B cell (primary cell): ENCODE measurements at regions not wholly inside any gene's neighbourhood (a gene's known extent, or its start where the extent isn't known, plus 50 kb on each side); places are given as distances from the start of the nearest gene placed in this dataset.

ENCODE experiments used
- ATAC-seq: fragments of 200-7000 bp; cut with Tn5 transposase; one replicate; pipeline ENCODE4 v1.10.0; 2021; ENCODE audit warnings: low read depth, mild to moderate bottlenecking, moderate number of reproducible peaks, moderate library complexity
- CTCF ChIA-PET: fragments of 350-600 bp; sonication (Branson Sonifier 250); formaldehyde crosslinking; loops from one replicate; lab custom pipeline; 2021; ENCODE audit warnings: antibody characterized with exemption, inconsistent platforms; lab: Charles Lee
- POLR2A ChIA-PET: fragments of 350-600 bp; sonication (Branson Sonifier 250); formaldehyde crosslinking; loops from one replicate; lab custom pipeline; 2021; ENCODE audit warnings: antibody characterized with exemption; lab: Charles Lee
- DNase-seq: peaks from one replicate; pipeline ENCODE4 v3.0.0; 2013
- H2AFZ ChIP-seq: 2 replicates; pipeline ENCODE4 v1.6.1; 2012; ENCODE audit warnings: mild to moderate bottlenecking, low read depth, low read length; ENCODE audit not compliant: insufficient read depth, poor library complexity, severe bottlenecking
- H3K27ac ChIP-seq, 2 donors: 1 replicate in 1 of 2; 2 replicates in 1 of 2; pipeline ENCODE4 v1.5.1; 2012 to 2013; ENCODE audit warnings: low read length in 2 of 2, mild to moderate bottlenecking in 2 of 2, moderate library complexity in 1 of 2
- H3K27me3 ChIP-seq, 4 experiments: fragments of 200-600 bp in 1 of 4; sonication (generic) in 1 of 4; replicated peaks in 1 of 4; 1 replicate in 2 of 4; 2 replicates in 2 of 4; pipeline versions ENCODE4 v1.6.1 to v1.7.0; 2013 to 2016; ENCODE audit warnings: low read length in 3 of 4, mild to moderate bottlenecking in 2 of 4, mixed read lengths in 1 of 4, moderate library complexity in 1 of 4; ENCODE audit not compliant: insufficient read depth in 4 of 4, control insufficient read depth in 3 of 4; ENCODE audit errors: control extremely low read depth in 1 of 4
- H3K36me3 ChIP-seq, 2 experiments: replicated peaks in 1 of 2; 1 replicate in 1 of 2; 2 replicates in 1 of 2; pipeline versions ENCODE4 v1.6.1 to v1.7.1; 2013; ENCODE audit warnings: low read length in 1 of 2; ENCODE audit not compliant: insufficient read depth in 2 of 2, control insufficient read depth in 1 of 2; ENCODE audit errors: control extremely low read depth in 1 of 2, extremely low read depth in 1 of 2
- H3K4me1 ChIP-seq, 2 donors: fragments of 200-600 bp in 1 of 2; sonication (generic) in 1 of 2; 1 replicate in 1 of 2; 2 replicates in 1 of 2; pipeline versions ENCODE4 v1.5.1 to v1.6.1; 2013 to 2017; ENCODE audit warnings: low read length in 2 of 2; ENCODE audit not compliant: control insufficient read depth in 2 of 2, insufficient read depth in 2 of 2
- H3K4me2 ChIP-seq: replicated peaks from 2 replicates; pipeline ENCODE3; 2012; ENCODE audit warnings: mild to moderate bottlenecking, low read depth, low read length; ENCODE audit not compliant: poor library complexity, severe bottlenecking
- H3K4me3 ChIP-seq, 5 experiments: fragments of 200-600 bp in 1 of 5; sonication (generic) in 1 of 5; 1 replicate in 3 of 5; 2 replicates in 2 of 5; pipeline versions ENCODE4 v1.5.1 to v1.7.0; 2011 to 2016; ENCODE audit warnings: low read length in 4 of 5, mild to moderate bottlenecking in 4 of 5, low read depth in 2 of 5, control low read depth in 1 of 5, moderate library complexity in 1 of 5; ENCODE audit not compliant: insufficient read depth in 1 of 5; ENCODE audit errors: control extremely low read depth in 1 of 5, extremely low read depth in 1 of 5
- H3K79me2 ChIP-seq: fragments of 200-600 bp; sonication (generic); one replicate; pipeline ENCODE4 v1.6.0; 2016; ENCODE audit warnings: low read length; ENCODE audit not compliant: control insufficient read depth, insufficient read depth
- H3K9ac ChIP-seq: fragments of 200-600 bp; sonication (generic); 2 replicates; pipeline ENCODE4 v1.6.1; 2017; ENCODE audit warnings: mild to moderate bottlenecking, low read length, moderate library complexity
- H3K9me3 ChIP-seq, 3 donors: one replicate each; pipeline versions ENCODE4 v1.6.1 to v1.7.1; 2013; ENCODE audit warnings: low read length in 2 of 3; ENCODE audit not compliant: control insufficient read depth in 2 of 3, insufficient read depth in 1 of 3; ENCODE audit errors: control extremely low read depth in 1 of 3
- H4K20me1 ChIP-seq: 2 replicates; pipeline ENCODE4 v1.6.0; 2012; ENCODE audit warnings: mild to moderate bottlenecking, low read length; ENCODE audit not compliant: insufficient read depth, control insufficient read depth, poor library complexity, severe bottlenecking
- H3K27ac Mint-ChIP-seq: one replicate; pipeline ENCODE4 v1.8.0; 2021; ENCODE audit warnings: mixed read lengths
- H3K27me3 Mint-ChIP-seq: one replicate; pipeline ENCODE4 v1.8.0; 2021; ENCODE audit warnings: mixed read lengths
- H3K4me1 Mint-ChIP-seq: one replicate; pipeline ENCODE4 v1.8.0; 2021; ENCODE audit warnings: mixed read lengths
- H3K4me3 Mint-ChIP-seq: one replicate; pipeline ENCODE4 v1.8.0; 2021; ENCODE audit warnings: mixed read lengths
- H3K9me3 Mint-ChIP-seq: one replicate; pipeline ENCODE4 v1.8.0; 2022; ENCODE audit warnings: mixed read lengths; ENCODE audit not compliant: insufficient read depth
- EZH2 ChIP-seq: IDR thresholded peaks from 2 replicates; pipeline ENCODE4 v1.6.1; 2012; ENCODE audit warnings: borderline replicate concordance, low read depth, mild to moderate bottlenecking, moderate library complexity, low read length; ENCODE audit not compliant: insufficient read depth, poor library complexity, severe bottlenecking
- WGBS: methylation state at CpG from one replicate; pipeline ENCODE4 v1.1.5; 2013; ENCODE audit warnings: missing lambda C conversion rate; ENCODE audit not compliant: insufficient coverage; 5-methylcytosine and 5-hydroxymethylcytosine counted together
- intact Hi-C: fragments of 100-400 bp; cut with micrococcal nuclease; formaldehyde crosslinking; loops from one replicate; pipeline ENCODE4 v1.10.0; 2022
- TF ChIP-seq, protein P1 (sequence below): fragments of 200-600 bp; IDR thresholded peaks from one replicate; pipeline ENCODE4 v1.8.0; 2022; ENCODE audit warnings: antibody characterized with exemption, mild to moderate bottlenecking

DNA sequence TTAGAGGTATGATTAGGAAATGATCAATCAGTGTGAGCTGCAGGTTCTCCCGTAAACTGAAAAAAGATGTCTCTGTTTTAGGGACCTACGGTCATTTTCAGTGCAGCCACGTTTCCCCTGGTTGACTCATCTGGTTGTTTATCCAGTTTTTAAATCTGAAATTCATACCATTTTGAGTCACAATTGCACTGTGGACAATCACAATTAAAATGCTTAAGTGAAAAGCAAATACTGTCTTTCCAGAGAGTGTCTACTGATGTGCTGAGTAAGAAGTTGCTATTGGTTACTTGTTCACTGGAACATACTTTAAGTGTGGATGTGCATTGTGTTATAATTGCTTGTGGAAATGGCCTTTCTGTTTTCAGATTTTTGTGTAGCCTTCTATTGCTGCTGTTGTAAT, 305.1 kb upstream of the SASH1 start:
- TF ChIP-seq, protein P1, sequence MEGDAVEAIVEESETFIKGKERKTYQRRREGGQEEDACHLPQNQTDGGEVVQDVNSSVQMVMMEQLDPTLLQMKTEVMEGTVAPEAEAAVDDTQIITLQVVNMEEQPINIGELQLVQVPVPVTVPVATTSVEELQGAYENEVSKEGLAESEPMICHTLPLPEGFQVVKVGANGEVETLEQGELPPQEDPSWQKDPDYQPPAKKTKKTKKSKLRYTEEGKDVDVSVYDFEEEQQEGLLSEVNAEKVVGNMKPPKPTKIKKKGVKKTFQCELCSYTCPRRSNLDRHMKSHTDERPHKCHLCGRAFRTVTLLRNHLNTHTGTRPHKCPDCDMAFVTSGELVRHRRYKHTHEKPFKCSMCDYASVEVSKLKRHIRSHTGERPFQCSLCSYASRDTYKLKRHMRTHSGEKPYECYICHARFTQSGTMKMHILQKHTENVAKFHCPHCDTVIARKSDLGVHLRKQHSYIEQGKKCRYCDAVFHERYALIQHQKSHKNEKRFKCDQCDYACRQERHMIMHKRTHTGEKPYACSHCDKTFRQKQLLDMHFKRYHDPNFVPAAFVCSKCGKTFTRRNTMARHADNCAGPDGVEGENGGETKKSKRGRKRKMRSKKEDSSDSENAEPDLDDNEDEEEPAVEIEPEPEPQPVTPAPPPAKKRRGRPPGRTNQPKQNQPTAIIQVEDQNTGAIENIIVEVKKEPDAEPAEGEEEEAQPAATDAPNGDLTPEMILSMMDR: no peak
- TF ChIP-seq EZH2: no peak
- WGBS: 90% methylated on average over 3 of the region's 3 CpGs
- Mint-ChIP-seq H3K4me3 (no peak overlapping the region), H3K27ac (no peak overlapping the region), H3K9me3 (no peaks in the 10 kb centered on the region), H3K4me1 (no peaks in the 10 kb centered on the region), H3K27me3 (no peaks in the 10 kb centered on the region)
- Histone ChIP-seq H3K36me3 (no peaks in the 10 kb centered on the region), H4K20me1 (no peaks in the 10 kb centered on the region), H2AFZ (no peak overlapping the region), H3K4me2 (no peak overlapping the region), H3K79me2 (no peaks in the 10 kb centered on the region), H3K4me1 (no peaks in the 10 kb centered on the region), H3K9ac (no peak overlapping the region), H3K4me3 (no peak overlapping the region), H3K27ac (no peak overlapping the region), H3K9me3 (no peaks in the 10 kb centered on the region), H3K27me3 (no peaks in the 10 kb centered on the region)
- ATAC-seq: no peak
- no peak for DNase-seq
- POLR2A ChIA-PET: no interaction called here
- intact Hi-C loops: no loop called here
- CTCF ChIA-PET: no interaction called here

DNA sequence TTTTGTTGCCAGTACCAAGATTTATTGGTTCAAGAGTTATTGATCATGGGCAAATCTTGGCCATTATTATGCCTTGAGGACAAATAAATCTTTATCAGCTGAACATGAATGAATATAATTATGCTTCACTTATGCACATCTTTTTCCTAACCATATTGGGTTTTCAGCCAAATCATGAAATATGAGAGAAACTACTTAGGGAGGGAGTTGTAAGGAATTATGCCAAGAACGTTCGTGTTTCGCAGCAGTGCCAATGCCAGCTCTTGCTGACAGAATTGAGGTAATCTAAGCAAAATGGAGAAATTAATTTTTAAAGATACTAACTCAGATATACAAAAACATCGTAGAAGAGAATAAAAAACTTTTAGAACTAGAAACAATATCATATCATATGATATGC, 301.1 kb upstream of the SASH1 start:
- TF ChIP-seq, protein P1: no peak
- TF ChIP-seq EZH2: no peak
- H3K27me3 ChIP-seq: no peaks in the 10 kb centered on the region
- no peak overlapping the region for H2AFZ ChIP-seq
- WGBS: no CpG with 5 or more reads among the region's 4 CpGs
- DNase-seq: no peak
- no peak overlapping the region for H3K4me3 ChIP-seq
- Mint-ChIP-seq H3K4me1 (no peaks in the 10 kb centered on the region), H3K27ac (no peak overlapping the region), H3K27me3 (no peaks in the 10 kb centered on the region), H3K9me3 (peaks cover 2% of the 10 kb centered on the region), H3K4me3 (no peak overlapping the region)
- no peaks in the 10 kb centered on the region for H3K9me3 ChIP-seq
- H3K4me1 ChIP-seq: no peaks in the 10 kb centered on the region
- ATAC-seq: no peak
- H3K36me3 ChIP-seq: no peaks in the 10 kb centered on the region
- POLR2A ChIA-PET: no interaction called here
- CTCF ChIA-PET: no interaction called here
- H4K20me1 ChIP-seq: no peaks in the 10 kb centered on the region
- H3K27ac ChIP-seq: no peak overlapping the region
- no peak overlapping the region for H3K4me2 ChIP-seq
- H3K79me2 ChIP-seq: no peaks in the 10 kb centered on the region
- intact Hi-C loops: no loop called here
- H3K9ac ChIP-seq: no peak overlapping the region
